HG03520 (cell line): ENCODE measurements at regions not wholly inside any gene's neighbourhood (a gene's known extent, or its start where the extent isn't known, plus 50 kb on each side); places are given as distances from the start of the nearest gene placed in this dataset.

Source experiments
- ATAC-seq: cut with Tn5 transposase; IDR thresholded peaks from one replicate; pipeline ENCODE4 v1.9.1; 2021; ENCODE audit warnings: mild to moderate bottlenecking, moderate library complexity; ENCODE audit not compliant: unreplicated experiment

GRCh38 chr14:89013698-89014568 lies 189.5 kb downstream of the TTC8 start:
- no peak for ATAC-seq

GRCh38 chr14:89014569-89014850 lies 190.1 kb downstream of the TTC8 start:
- no peak for ATAC-seq

- no peak for ATAC-seq
Observed at GRCh38 chr14:89015016-89015415, 190.6 kb downstream of the TTC8 start.

- no peak for ATAC-seq
Observed at GRCh38 chr14:89017417-89017816, 193.0 kb downstream of the TTC8 start.

GRCh38 chr14:89022274-89022673 lies 197.8 kb downstream of the TTC8 start:
- ATAC-seq, result no peak

GRCh38 chr14:89024691-89025090 lies 200.2 kb downstream of the TTC8 start:
- ATAC-seq, result no peak

- ATAC-seq, result no peak
Observed at GRCh38 chr14:89025561-89026236, 201.2 kb downstream of the TTC8 start.

GRCh38 chr14:89027097-89027740 lies 202.8 kb downstream of the TTC8 start:
- peak; percentile 73 for ATAC-seq

- no peak for ATAC-seq
Observed at GRCh38 chr14:89028462-89029134, 204.1 kb downstream of the TTC8 start.

- no peak for ATAC-seq
Observed at GRCh38 chr14:89029961-89030694, 205.7 kb downstream of the TTC8 start.

- ATAC-seq, result no peak
Observed at GRCh38 chr14:89030921-89031320, 206.5 kb downstream of the TTC8 start.

- ATAC-seq, result no peak
Observed at GRCh38 chr14:89032086-89032649, 207.7 kb downstream of the TTC8 start.

- no peak for ATAC-seq
Observed at GRCh38 chr14:89033756-89034155, 209.3 kb downstream of the TTC8 start.

- ATAC-seq, result no peak
Observed at GRCh38 chr14:89036371-89036770, 211.9 kb downstream of the TTC8 start.

- no peak for ATAC-seq
Observed at GRCh38 chr14:89037065-89037464, 212.6 kb downstream of the TTC8 start.

GRCh38 chr14:89040080-89040459 lies 215.6 kb downstream of the TTC8 start:
- no peak for ATAC-seq

- ATAC-seq, result no peak
Observed at GRCh38 chr14:89040460-89041256, 216.2 kb downstream of the TTC8 start.

GRCh38 chr14:89041257-89041582 lies 216.8 kb downstream of the TTC8 start:
- no peak for ATAC-seq

GRCh38 chr14:89042021-89042420 lies 217.6 kb downstream of the TTC8 start:
- ATAC-seq, result no peak

- ATAC-seq, result no peak
Observed at GRCh38 chr14:89053303-89053702, 228.9 kb downstream of the TTC8 start.
